ENCODE measurements at regions not wholly inside any gene's neighbourhood (a gene's known extent, or its start where the extent isn't known, plus 50 kb on each side); places are given as distances from the start of the nearest gene placed in this dataset.

GRCh38 chr16:35733971-35734702, 2274.7 kb downstream of the TP53TG3F start:
- TF ChIP-seq, protein P1, sequence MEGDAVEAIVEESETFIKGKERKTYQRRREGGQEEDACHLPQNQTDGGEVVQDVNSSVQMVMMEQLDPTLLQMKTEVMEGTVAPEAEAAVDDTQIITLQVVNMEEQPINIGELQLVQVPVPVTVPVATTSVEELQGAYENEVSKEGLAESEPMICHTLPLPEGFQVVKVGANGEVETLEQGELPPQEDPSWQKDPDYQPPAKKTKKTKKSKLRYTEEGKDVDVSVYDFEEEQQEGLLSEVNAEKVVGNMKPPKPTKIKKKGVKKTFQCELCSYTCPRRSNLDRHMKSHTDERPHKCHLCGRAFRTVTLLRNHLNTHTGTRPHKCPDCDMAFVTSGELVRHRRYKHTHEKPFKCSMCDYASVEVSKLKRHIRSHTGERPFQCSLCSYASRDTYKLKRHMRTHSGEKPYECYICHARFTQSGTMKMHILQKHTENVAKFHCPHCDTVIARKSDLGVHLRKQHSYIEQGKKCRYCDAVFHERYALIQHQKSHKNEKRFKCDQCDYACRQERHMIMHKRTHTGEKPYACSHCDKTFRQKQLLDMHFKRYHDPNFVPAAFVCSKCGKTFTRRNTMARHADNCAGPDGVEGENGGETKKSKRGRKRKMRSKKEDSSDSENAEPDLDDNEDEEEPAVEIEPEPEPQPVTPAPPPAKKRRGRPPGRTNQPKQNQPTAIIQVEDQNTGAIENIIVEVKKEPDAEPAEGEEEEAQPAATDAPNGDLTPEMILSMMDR (optimal IDR thresholded peaks at IDR 0.05 in 1 of 3, IDR thresholded peaks at IDR 0.05 in 1 of 3, conservative IDR thresholded peaks at IDR 0.05 in 1 of 3; ENCODE audit: extremely low read depth in 1 of 3, insufficient read depth in 2 of 3, low read length in 3 of 3) = no peak
- no peak for TF ChIP-seq EZH2 (IDR thresholded peaks at IDR 0.05; ENCODE audit: low read length)

All from keratinocyte (primary cell).